Esophagus squamous epithelium (tissue), 5 donors: ENCODE measurements at regions not wholly inside any gene's neighbourhood (a gene's known extent, or its start where the extent isn't known, plus 50 kb on each side); places are given as distances from the start of the nearest gene placed in this dataset.

Experiments
- DNase-seq: peaks from one replicate; lab custom pipeline; 2025; lab: John Stamatoyannopoulos, UW
- H3K27ac ChIP-seq, 4 donors: fragments of 200-600 bp; sonication (generic); one replicate each; pipeline ENCODE4 v1.5.1; 2016 to 2019; ENCODE audit warnings: mild to moderate bottlenecking in 1 of 4
- H3K27me3 ChIP-seq, 4 donors: fragments of 200-600 bp; sonication (generic); 1 replicate in 3 of 4; 2 replicates in 1 of 4; pipeline versions ENCODE4 v1.5.1 to v1.6.0; 2017 to 2021; ENCODE audit warnings: antibody characterized with exemption in 1 of 4
- H3K36me3 ChIP-seq, 3 donors: fragments of 200-600 bp; sonication (generic); one replicate each; pipeline ENCODE4 v1.5.1; 2016 to 2019
- H3K4me1 ChIP-seq, 3 donors: fragments of 200-600 bp; sonication (generic); one replicate each; pipeline ENCODE4 v1.5.1; 2017 to 2019
- H3K4me3 ChIP-seq, 4 donors: fragments of 200-600 bp; sonication (generic); 1 replicate in 3 of 4; 2 replicates in 1 of 4; pipeline ENCODE4 v1.5.1; 2016 to 2019; ENCODE audit warnings: mild to moderate bottlenecking in 2 of 4, moderate library complexity in 1 of 4
- H3K9me3 ChIP-seq, 3 donors: fragments of 200-600 bp; sonication (generic); one replicate each; pipeline ENCODE4 v1.5.1; 2016 to 2019
- POLR2A ChIP-seq, 4 donors: fragments of 450-650 bp; IDR thresholded peaks; one replicate each; pipeline ENCODE4 v1.6.1; 2017; ENCODE audit warnings: antibody characterized with exemption in 4 of 4, mild to moderate bottlenecking in 4 of 4, moderate library complexity in 3 of 4
- WGBS, 2 donors: methylation state at CpG; one replicate each; pipeline ENCODE4 v1.1.5; 2018; 5-methylcytosine and 5-hydroxymethylcytosine counted together
- intact Hi-C: fragments of 100-400 bp; cut with DNase I; formaldehyde crosslinking; loops from one replicate; pipeline ENCODE4 v1.15.0; 2022
- TF ChIP-seq, protein P1 (sequence below), 6 experiments: fragments of 450-650 bp in 4 of 6; fragments of 200-600 bp in 2 of 6; sonication (generic) in 2 of 6; IDR thresholded peaks; one replicate each; pipeline ENCODE4 v1.5.1; 2016 to 2019; ENCODE audit warnings: antibody characterized with exemption in 6 of 6, mild to moderate bottlenecking in 4 of 6, moderate library complexity in 4 of 6
- donor health status: DM: yes; HTN: yes; CAD: no.

DNA sequence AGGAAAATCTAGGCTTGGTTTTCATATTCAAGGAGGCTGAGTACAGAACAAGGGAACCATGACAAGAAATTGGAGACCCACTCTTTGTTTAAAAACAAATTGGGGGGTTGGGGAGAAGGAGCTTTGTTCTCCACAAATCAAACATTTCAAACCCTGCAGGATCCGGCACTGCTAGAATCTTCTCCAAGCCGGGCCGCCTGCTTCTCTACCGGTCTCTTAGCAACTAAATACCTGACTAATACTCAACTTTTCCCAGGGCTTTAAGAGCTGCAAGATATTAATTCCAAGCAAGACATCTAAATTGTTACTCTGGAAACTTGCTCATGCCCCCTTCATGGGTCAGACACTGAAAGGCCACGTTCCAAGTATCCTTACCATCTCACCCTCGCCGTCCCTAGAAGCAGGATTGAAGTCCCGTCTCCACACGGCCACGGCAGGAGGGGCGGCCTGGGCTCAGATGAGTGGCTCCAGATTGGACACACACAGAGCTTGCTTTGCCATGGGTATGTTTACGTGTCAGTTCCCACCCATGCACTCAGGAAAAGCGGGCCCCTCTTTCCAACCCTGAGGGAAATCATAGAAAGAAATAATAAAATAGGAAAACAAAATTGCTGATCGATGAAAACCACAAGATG lies 126.4 kb upstream of the CDH4 start:
- Histone ChIP-seq H3K27ac (no peak overlapping the region), H3K36me3 (no peaks in the 10 kb centered on the region), H3K4me3 (no peak overlapping the region), H3K4me1 (no peaks in the 10 kb centered on the region), H3K9me3 (no peaks in the 10 kb centered on the region), H3K27me3 (no peaks in the 10 kb centered on the region)
- no peak for DNase-seq
- no peak for TF ChIP-seq POLR2A (IDR thresholded peaks at IDR 0.05)
- TF ChIP-seq, protein P1, sequence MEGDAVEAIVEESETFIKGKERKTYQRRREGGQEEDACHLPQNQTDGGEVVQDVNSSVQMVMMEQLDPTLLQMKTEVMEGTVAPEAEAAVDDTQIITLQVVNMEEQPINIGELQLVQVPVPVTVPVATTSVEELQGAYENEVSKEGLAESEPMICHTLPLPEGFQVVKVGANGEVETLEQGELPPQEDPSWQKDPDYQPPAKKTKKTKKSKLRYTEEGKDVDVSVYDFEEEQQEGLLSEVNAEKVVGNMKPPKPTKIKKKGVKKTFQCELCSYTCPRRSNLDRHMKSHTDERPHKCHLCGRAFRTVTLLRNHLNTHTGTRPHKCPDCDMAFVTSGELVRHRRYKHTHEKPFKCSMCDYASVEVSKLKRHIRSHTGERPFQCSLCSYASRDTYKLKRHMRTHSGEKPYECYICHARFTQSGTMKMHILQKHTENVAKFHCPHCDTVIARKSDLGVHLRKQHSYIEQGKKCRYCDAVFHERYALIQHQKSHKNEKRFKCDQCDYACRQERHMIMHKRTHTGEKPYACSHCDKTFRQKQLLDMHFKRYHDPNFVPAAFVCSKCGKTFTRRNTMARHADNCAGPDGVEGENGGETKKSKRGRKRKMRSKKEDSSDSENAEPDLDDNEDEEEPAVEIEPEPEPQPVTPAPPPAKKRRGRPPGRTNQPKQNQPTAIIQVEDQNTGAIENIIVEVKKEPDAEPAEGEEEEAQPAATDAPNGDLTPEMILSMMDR (IDR thresholded peaks at IDR 0.05), result no peak
- intact Hi-C loops, result no loop called here
- WGBS, 2 donors, result 63 to 75% methylated on average over 6 to 8 of the region's 14 CpGs

DNA sequence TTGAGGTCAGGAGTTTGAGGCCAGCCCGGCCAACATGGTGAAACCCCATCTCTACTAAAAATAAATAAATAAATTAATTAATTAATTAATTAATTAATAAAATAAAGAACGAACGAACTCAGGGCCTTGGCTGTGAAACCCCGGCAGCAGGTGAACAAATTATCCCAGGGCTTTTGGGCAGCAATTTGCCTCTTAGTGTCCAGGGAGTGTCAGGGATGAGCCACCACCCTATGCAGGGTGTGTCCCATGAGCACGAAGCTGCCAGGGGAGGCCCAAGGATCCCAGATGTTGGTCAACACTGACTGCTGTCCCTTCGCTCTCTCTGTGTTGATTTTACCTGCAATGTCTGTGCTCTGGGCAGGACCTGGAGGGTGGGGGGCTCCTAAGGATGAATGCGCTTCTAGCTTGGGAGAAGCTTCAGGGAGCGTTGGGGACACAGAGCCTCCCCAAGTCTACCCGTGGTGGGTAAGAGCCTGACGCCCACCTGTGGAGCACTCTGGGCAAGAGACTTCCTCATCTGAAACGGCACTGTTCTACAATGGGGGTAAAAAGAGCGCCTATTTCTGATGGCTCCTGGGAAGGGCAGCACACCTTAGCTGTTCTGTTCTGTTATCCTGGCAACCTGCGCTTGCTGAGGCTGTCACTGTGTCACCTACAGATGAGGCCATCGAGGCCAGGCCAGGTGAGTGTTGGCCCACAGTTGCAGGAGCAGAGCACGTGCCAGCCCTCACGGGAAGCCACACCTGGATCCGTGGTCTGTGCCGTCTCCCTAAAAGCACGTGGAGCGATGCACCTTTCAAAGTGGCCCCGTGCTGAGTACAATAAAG lies 125.5 kb upstream of the CDH4 start:
- TF ChIP-seq POLR2A (IDR thresholded peaks at IDR 0.05), result no peak
- TF ChIP-seq, protein P1 (IDR thresholded peaks at IDR 0.05), result no peak
- DNase-seq, result no peak
- intact Hi-C loops, result no loop called here
- Histone ChIP-seq H3K9me3 (no peaks in the 10 kb centered on the region), H3K27me3 (no peaks in the 10 kb centered on the region), H3K27ac (no peak overlapping the region), H3K4me3 (no peak overlapping the region), H3K4me1 (no peaks in the 10 kb centered on the region), H3K36me3 (no peaks in the 10 kb centered on the region)
- whole genome bisulfite sequencing, 2 donors, result 72 to 83% methylated on average over 8 to 20 of the region's 21 CpGs

DNA sequence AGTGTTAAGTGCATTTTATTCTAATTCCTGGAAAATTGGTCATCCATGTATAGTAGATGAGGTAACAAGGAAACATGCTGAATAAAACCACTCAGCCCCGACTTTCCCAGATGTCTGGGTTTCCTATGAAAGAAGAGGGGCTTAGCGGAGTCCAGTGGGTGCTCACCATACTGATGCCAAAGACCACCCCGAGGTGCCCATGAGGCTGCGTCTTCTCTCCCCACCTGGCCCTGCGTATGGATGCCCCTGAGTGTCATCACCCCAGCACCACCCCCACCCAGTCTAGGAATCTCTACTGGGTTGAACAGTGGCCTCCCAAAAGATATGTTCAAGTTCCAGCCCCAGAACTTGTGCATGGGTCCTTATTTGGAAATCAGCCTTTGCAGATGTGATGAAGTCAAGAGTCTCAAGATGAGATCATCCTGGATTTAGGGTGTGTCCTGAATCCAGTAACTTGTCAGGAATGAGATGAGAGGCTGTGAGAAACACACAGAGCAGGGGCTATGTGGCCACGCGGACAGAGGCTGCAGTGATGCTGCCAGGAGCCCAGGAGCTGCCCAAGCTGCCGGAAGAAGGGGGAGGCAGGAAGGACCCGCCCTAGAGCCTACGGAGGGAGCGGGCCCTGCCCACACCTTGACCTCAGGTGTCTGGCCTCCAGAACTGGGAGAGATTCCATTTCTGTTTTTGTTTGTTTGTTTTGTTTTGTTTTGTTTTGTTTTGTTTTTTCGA lies 124.6 kb upstream of the CDH4 start:
- H3K9me3 ChIP-seq, result no peaks in the 10 kb centered on the region
- no peak for TF ChIP-seq POLR2A (IDR thresholded peaks at IDR 0.05)
- TF ChIP-seq, protein P1 (IDR thresholded peaks at IDR 0.05), result no peak
- no peak overlapping the region for H3K4me3 ChIP-seq
- H3K36me3 ChIP-seq, result no peaks in the 10 kb centered on the region
- H3K27ac ChIP-seq, result no peak overlapping the region
- DNase-seq, result no peak
- 80 to 82% methylated on average over 10 to 12 of the region's 12 CpGs for WGBS, 2 donors
- no peaks in the 10 kb centered on the region for H3K27me3 ChIP-seq
- H3K4me1 ChIP-seq, result no peaks in the 10 kb centered on the region
- intact Hi-C loops, result no loop called here

DNA sequence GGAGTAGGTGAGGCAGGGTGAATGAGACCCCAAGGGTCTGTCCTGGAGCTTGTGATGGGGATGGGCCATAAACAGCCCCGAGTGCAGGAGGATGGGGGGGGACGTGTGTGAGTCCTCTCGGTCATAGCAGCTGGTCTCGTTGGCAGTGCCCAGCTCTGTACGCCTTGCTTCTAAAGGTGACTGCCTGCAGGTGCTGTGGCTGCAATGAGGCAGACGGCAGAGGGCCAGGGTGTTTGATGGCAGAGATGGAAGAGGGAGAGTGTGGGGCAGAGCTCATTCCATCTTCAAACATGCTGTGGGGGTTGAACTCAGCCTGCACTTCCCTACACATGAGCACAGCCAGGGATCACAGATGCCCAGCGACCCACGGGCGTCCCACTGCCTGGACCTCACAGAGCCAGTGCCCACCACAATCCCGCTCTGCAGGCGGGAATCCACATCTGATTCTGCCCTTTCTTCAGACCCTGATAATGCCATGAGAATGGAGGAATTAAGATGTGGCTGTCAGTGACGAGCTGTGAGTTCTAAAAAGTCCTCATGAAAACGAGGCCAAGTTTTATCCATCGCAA lies 123.3 kb upstream of the CDH4 start:
- no peaks in the 10 kb centered on the region for H3K4me1 ChIP-seq
- H3K27me3 ChIP-seq, result no peaks in the 10 kb centered on the region
- no peak overlapping the region for H3K4me3 ChIP-seq
- no peaks in the 10 kb centered on the region for H3K9me3 ChIP-seq
- WGBS, 2 donors, result 62 to 72% methylated on average over 9 to 11 of the region's 14 CpGs
- H3K27ac ChIP-seq, result no peak overlapping the region
- DNase-seq, result no peak
- no peak for TF ChIP-seq POLR2A (IDR thresholded peaks at IDR 0.05)
- TF ChIP-seq, protein P1 (IDR thresholded peaks at IDR 0.05), result no peak
- H3K36me3 ChIP-seq, result no peaks in the 10 kb centered on the region
- intact Hi-C loops, result no loop called here
